GM12878 (cell line): ENCODE measurements at regions not wholly inside any gene's neighbourhood (a gene's known extent, or its start where the extent isn't known, plus 50 kb on each side); places are given as distances from the start of the nearest gene placed in this dataset.

Source experiments
- ATAC-seq: fragments of 200-7000 bp; cut with Tn5 transposase; 3 replicates; pipeline ENCODE4 v1.9.1; 2020; ENCODE audit warnings: mild to moderate bottlenecking, moderate library complexity
- BruUV-seq: library from RNA; stranded (reverse); fragments of 400-500 nt; replicated peaks from 2 replicates; lab custom pipeline; 2021; lab: Mats Ljungman, UMichigan
- CTCF ChIA-PET: fragments of 300-600 bp; sonication (Branson Sonifier 250); formaldehyde crosslinking; extraction: SDS; loops from one replicate; lab custom pipeline; 2021; ENCODE audit warnings: inconsistent platforms; lab: Yijun Ruan, JAX
- POLR2A ChIA-PET: fragments of 350-600 bp; formaldehyde crosslinking; extraction: SDS; loops from one replicate; lab custom pipeline; 2021; ENCODE audit warnings: inconsistent platforms; lab: Charles Lee
- RAD21 ChIA-PET: fragments of 300-600 bp; sonication (Branson Sonifier 250); formaldehyde crosslinking; loops from one replicate; lab custom pipeline; 2023; ENCODE audit warnings: antibody characterized with exemption; ENCODE audit not compliant: unreplicated experiment; lab: Charles Lee
- SMC1A ChIA-PET: fragments of 300-600 bp; sonication (Branson Sonifier 250); formaldehyde crosslinking; loops from one replicate; lab custom pipeline; 2023; ENCODE audit not compliant: unreplicated experiment, uncharacterized antibody; lab: Charles Lee
- DNase-seq: peaks from one replicate; pipeline ENCODE4 v3.0.0-alpha.2; 2011; ENCODE audit warnings: low read depth, low spot score
- FAIRE-seq: peaks from 3 replicates; lab custom pipeline; 2011; peaks lifted over from hg19 to GRCh38; lab: Jason Lieb, UNC
- H2AFZ ChIP-seq: 2 replicates; pipeline ENCODE4 v1.6.0; 2011; ENCODE audit warnings: low read depth, low read length, control low read depth; ENCODE audit not compliant: control insufficient read depth
- H3K27ac ChIP-seq: 2 replicates; pipeline ENCODE4 v1.5.1; 2011; ENCODE audit warnings: control low read depth; ENCODE audit not compliant: control insufficient read depth, insufficient read depth
- H3K27me3 ChIP-seq, 2 experiments: replicated peaks in 1 of 2; 2 replicates each; pipeline versions ENCODE4 v1.6.0 to v1.6.1; 2011; ENCODE audit warnings: low read length in 1 of 2; ENCODE audit not compliant: control insufficient read depth in 2 of 2, insufficient read depth in 2 of 2
- H3K36me3 ChIP-seq, 2 experiments: 2 replicates each; pipeline ENCODE4 v1.5.1; 2011; ENCODE audit warnings: low read length in 1 of 2; ENCODE audit not compliant: control insufficient read depth in 2 of 2, insufficient read depth in 2 of 2
- H3K4me1 ChIP-seq: 2 replicates; pipeline ENCODE4 v1.6.1; 2011; ENCODE audit warnings: mild to moderate bottlenecking, low read length, moderate library complexity, mixed read lengths; ENCODE audit not compliant: control insufficient read depth, insufficient read depth
- H3K4me2 ChIP-seq: 2 replicates; pipeline ENCODE4 v1.6.0; 2011; ENCODE audit warnings: control low read depth; ENCODE audit not compliant: control insufficient read depth, insufficient read depth
- H3K4me3 ChIP-seq: fragments of 200-600 bp; sonication (generic); 2 replicates; pipeline ENCODE4 v1.5.1; 2016
- H3K79me2 ChIP-seq: 2 replicates; pipeline ENCODE4 v1.6.0; 2011; ENCODE audit warnings: low read length; ENCODE audit not compliant: control insufficient read depth, insufficient read depth
- H3K9ac ChIP-seq: 2 replicates; pipeline ENCODE4 v1.8.0; 2011; ENCODE audit warnings: low read length, control low read depth, mixed read lengths; ENCODE audit not compliant: control insufficient read depth, insufficient read depth
- H3K9me3 ChIP-seq: replicated peaks from 3 replicates; pipeline ENCODE4 v1.5.1; 2011; ENCODE audit warnings: mild to moderate bottlenecking, low read length; ENCODE audit not compliant: control insufficient read depth, insufficient read depth
- H4K20me1 ChIP-seq: 2 replicates; pipeline ENCODE4 v1.6.0; 2011; ENCODE audit not compliant: control insufficient read depth, insufficient read depth
- EZH2 ChIP-seq: IDR thresholded peaks from 2 replicates; pipeline ENCODE4 v1.6.1; 2012; ENCODE audit warnings: low read depth, mild to moderate bottlenecking, control low read depth, inconsistent platforms, low read length, borderline replicate concordance; ENCODE audit not compliant: control insufficient read depth
- JUND ChIP-seq: IDR thresholded peaks from 2 replicates; pipeline ENCODE4 v1.6.1; 2012; ENCODE audit warnings: low read depth, mild to moderate bottlenecking, low read length, improper control_type of control experiment, moderate library complexity
- MEF2B ChIP-seq: fragments of 450-650 bp; IDR thresholded peaks from 2 replicates; pipeline ENCODE4 v1.6.1; 2018; ENCODE audit warnings: mild to moderate bottlenecking, moderate library complexity; ENCODE audit not compliant: partially characterized antibody, poor library complexity, severe bottlenecking
- RBBP5 ChIP-seq: fragments of 200-600 bp; sonication (generic); conservative IDR thresholded peaks from 2 replicates; pipeline ENCODE4 v1.6.1; 2016
- SIX5 ChIP-seq: IDR thresholded peaks from 2 replicates; pipeline ENCODE4 v1.6.1; 2011; ENCODE audit warnings: mild to moderate bottlenecking, low read depth, low read length, moderate library complexity; ENCODE audit not compliant: severe bottlenecking
- SMARCA5 ChIP-seq: fragments of 450-650 bp; IDR thresholded peaks from 2 replicates; pipeline ENCODE4 v1.6.1; 2017; ENCODE audit warnings: mild to moderate bottlenecking
- SREBF2 ChIP-seq: IDR thresholded peaks from 2 replicates; pipeline ENCODE4 v1.6.1; 2012; ENCODE audit warnings: mild to moderate bottlenecking, low read length
- SUPT20H ChIP-seq: IDR thresholded peaks from 2 replicates; pipeline ENCODE4 v1.6.1; 2011; ENCODE audit warnings: low read depth, mild to moderate bottlenecking, low read length, moderate library complexity, borderline replicate concordance; ENCODE audit not compliant: control insufficient read depth
- SUZ12 ChIP-seq: fragments of 200-600 bp; sonication (generic); IDR thresholded peaks from one replicate; pipeline ENCODE4 v1.6.1; 2018; ENCODE audit warnings: antibody characterized with exemption, mild to moderate bottlenecking; ENCODE audit not compliant: unreplicated experiment
- ZNF217 ChIP-seq: fragments of 450-650 bp; IDR thresholded peaks from 2 replicates; pipeline ENCODE4 v1.6.1; 2017; ENCODE audit warnings: antibody characterized with exemption, mild to moderate bottlenecking
- WGBS: methylation state at CpG from one replicate; pipeline ENCODE4 v1.1.6; 2016; ENCODE audit warnings: low lambda C conversion rate; ENCODE audit not compliant: insufficient replicate concordance, insufficient coverage; ENCODE audit errors: missing lambda C conversion rate; 5-methylcytosine and 5-hydroxymethylcytosine counted together
- in situ Hi-C: fragments of 300-500 bp; cut with MboI; formaldehyde crosslinking; loops from 9 replicates; pipeline ENCODE4 v1.14.3; 2018; ENCODE audit warnings: mixed read lengths
- intact Hi-C: fragments of 100-400 bp; cut with micrococcal nuclease; formaldehyde crosslinking; loops from one replicate; pipeline ENCODE4 v1.14.2; 2022; ENCODE audit not compliant: unreplicated experiment
- TF ChIP-seq, protein P1 (sequence below): fragments of 450-650 bp; IDR thresholded peaks from 2 replicates; pipeline ENCODE4 v1.6.1; 2017; ENCODE audit warnings: antibody characterized with exemption, mild to moderate bottlenecking, moderate library complexity

DNA sequence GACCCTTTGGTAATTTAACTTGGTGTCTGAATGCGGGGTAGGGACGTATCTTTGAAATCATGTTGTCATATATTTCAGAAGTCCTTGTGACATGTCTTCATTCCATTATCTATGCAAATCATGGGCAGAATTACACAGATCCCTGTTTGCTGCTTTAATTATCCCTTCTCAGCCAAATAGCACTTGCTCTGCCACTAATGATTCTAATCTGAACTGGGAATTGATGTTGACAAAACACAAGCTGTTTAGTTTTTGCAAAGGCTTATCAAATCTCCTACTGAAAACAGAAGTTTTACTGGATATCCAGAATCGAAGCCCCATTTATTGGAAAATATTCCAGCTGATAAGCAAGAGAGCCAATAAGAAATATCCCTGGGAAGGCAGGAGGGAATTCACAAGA, 205.9 kb upstream of the COX10 start:
- ChIA-PET CTCF (no interaction called here), SMC1A (no interaction called here), RAD21 (no interaction called here), POLR2A (no interaction called here)
- H3K4me1 ChIP-seq, result no peaks in the 10 kb centered on the region
- intact Hi-C loops, result no loop called here
- FAIRE-seq (no peak), DNase-seq (no peak), ATAC-seq (no peak)
- no peak overlapping the region for H3K4me2 ChIP-seq
- in situ Hi-C loops, result no loop called here
- no peak overlapping the region for H3K9ac ChIP-seq
- no TSS peak for BruUV-seq
- no peaks in the 10 kb centered on the region; the same call in 2 of the 3 replicates for H3K9me3 ChIP-seq
- H3K27me3 ChIP-seq, result no peaks in the 10 kb centered on the region
- H3K36me3 ChIP-seq, result no peaks in the 10 kb centered on the region
- TF ChIP-seq RBBP5 (no peak), MEF2B (no peak), SUZ12 (no peak), JUND (no peak), SIX5 (no peak), SUPT20H (no peak), SREBF2 (no peak), EZH2 (no peak), SMARCA5 (no peak), ZNF217 (no peak)
- TF ChIP-seq, protein P1, sequence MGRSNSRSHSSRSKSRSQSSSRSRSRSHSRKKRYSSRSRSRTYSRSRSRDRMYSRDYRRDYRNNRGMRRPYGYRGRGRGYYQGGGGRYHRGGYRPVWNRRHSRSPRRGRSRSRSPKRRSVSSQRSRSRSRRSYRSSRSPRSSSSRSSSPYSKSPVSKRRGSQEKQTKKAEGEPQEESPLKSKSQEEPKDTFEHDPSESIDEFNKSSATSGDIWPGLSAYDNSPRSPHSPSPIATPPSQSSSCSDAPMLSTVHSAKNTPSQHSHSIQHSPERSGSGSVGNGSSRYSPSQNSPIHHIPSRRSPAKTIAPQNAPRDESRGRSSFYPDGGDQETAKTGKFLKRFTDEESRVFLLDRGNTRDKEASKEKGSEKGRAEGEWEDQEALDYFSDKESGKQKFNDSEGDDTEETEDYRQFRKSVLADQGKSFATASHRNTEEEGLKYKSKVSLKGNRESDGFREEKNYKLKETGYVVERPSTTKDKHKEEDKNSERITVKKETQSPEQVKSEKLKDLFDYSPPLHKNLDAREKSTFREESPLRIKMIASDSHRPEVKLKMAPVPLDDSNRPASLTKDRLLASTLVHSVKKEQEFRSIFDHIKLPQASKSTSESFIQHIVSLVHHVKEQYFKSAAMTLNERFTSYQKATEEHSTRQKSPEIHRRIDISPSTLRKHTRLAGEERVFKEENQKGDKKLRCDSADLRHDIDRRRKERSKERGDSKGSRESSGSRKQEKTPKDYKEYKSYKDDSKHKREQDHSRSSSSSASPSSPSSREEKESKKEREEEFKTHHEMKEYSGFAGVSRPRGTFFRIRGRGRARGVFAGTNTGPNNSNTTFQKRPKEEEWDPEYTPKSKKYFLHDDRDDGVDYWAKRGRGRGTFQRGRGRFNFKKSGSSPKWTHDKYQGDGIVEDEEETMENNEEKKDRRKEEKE, result no peak
- no peak overlapping the region for H3K27ac ChIP-seq
- no peak overlapping the region for H3K4me3 ChIP-seq
- WGBS, result 28% methylated on average over 3 of the region's 3 CpGs
- no peaks in the 10 kb centered on the region for H3K79me2 ChIP-seq
- H2AFZ ChIP-seq, result no peak overlapping the region
- H4K20me1 ChIP-seq, result no peaks in the 10 kb centered on the region
